ENCODE measurements at regions not wholly inside any gene's neighbourhood (a gene's known extent, or its start where the extent isn't known, plus 50 kb on each side); places are given as distances from the start of the nearest gene placed in this dataset.

DNA sequence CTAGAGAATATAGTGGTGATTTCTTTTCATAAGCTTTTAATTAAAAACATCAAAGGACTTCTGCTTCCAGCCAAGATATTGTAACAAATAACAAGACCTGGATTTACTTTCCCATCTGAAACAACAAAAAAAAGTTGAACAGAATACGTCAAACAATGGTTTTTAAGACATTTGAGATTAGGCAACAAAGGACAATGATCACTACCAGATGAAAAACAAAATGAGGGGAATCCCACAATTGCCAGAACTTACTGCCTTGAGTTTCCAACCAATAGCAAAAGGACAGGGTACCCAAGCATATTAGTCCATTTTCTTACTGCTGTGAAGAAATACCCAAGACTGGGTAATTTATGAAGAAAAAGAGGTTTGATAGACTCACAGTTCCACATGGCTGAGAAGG lies 341.4 kb upstream of the INTU start:
- TF ChIP-seq GABPA (IDR thresholded peaks at IDR 0.05 in 1 of 2, conservative IDR thresholded peaks at IDR 0.05 in 1 of 2) = no peak
- no peak for TF ChIP-seq SP1 (IDR thresholded peaks at IDR 0.05)
- TF ChIP-seq, protein P1, sequence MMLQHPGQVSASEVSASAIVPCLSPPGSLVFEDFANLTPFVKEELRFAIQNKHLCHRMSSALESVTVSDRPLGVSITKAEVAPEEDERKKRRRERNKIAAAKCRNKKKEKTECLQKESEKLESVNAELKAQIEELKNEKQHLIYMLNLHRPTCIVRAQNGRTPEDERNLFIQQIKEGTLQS (IDR thresholded peaks at IDR 0.05) = no peak
- TF ChIP-seq YY1 (IDR thresholded peaks at IDR 0.05) = no peak
- TF ChIP-seq HNF4G (IDR thresholded peaks at IDR 0.05) = no peak
- no peak for TF ChIP-seq EGR1 (IDR thresholded peaks at IDR 0.05; ENCODE audit: low read depth in 2 of 2)
- TF ChIP-seq, protein P2, sequence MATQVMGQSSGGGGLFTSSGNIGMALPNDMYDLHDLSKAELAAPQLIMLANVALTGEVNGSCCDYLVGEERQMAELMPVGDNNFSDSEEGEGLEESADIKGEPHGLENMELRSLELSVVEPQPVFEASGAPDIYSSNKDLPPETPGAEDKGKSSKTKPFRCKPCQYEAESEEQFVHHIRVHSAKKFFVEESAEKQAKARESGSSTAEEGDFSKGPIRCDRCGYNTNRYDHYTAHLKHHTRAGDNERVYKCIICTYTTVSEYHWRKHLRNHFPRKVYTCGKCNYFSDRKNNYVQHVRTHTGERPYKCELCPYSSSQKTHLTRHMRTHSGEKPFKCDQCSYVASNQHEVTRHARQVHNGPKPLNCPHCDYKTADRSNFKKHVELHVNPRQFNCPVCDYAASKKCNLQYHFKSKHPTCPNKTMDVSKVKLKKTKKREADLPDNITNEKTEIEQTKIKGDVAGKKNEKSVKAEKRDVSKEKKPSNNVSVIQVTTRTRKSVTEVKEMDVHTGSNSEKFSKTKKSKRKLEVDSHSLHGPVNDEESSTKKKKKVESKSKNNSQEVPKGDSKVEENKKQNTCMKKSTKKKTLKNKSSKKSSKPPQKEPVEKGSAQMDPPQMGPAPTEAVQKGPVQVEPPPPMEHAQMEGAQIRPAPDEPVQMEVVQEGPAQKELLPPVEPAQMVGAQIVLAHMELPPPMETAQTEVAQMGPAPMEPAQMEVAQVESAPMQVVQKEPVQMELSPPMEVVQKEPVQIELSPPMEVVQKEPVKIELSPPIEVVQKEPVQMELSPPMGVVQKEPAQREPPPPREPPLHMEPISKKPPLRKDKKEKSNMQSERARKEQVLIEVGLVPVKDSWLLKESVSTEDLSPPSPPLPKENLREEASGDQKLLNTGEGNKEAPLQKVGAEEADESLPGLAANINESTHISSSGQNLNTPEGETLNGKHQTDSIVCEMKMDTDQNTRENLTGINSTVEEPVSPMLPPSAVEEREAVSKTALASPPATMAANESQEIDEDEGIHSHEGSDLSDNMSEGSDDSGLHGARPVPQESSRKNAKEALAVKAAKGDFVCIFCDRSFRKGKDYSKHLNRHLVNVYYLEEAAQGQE (IDR thresholded peaks at IDR 0.05) = no peak
- TF ChIP-seq FOXA2 (IDR thresholded peaks at IDR 0.05) = no peak
- no peak for TF ChIP-seq JUND (IDR thresholded peaks at IDR 0.05)
- TF ChIP-seq, protein P3, sequence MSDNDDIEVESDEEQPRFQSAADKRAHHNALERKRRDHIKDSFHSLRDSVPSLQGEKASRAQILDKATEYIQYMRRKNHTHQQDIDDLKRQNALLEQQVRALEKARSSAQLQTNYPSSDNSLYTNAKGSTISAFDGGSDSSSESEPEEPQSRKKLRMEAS (IDR thresholded peaks at IDR 0.05) = no peak
- no peak for TF ChIP-seq NR2F2 (IDR thresholded peaks at IDR 0.05)
- TF ChIP-seq FOXA1 (IDR thresholded peaks at IDR 0.05) = no peak
- TF ChIP-seq RAD21 (IDR thresholded peaks at IDR 0.05) = no peak
- TF ChIP-seq RXRA (IDR thresholded peaks at IDR 0.05) = no peak
- no peak for TF ChIP-seq HNF4A (conservative IDR thresholded peaks at IDR 0.05)
- Histone ChIP-seq H3K4me3 (ENCODE audit: low read depth in 1 of 3, low read length in 3 of 3) (no peak overlapping the region), H3K9ac (ENCODE audit: low read depth in 1 of 2, low read length in 2 of 2) (no peak overlapping the region), H3K9me3 (ENCODE audit: control insufficient read depth in 4 of 4, low read length in 3 of 4) (peaks cover 0 to 7% (median 5%) of the 10 kb centered on the region in 4 donors), H3K27me3 (ENCODE audit: control insufficient read depth in 4 of 4, insufficient read depth in 4 of 4, low read length in 3 of 4) (no peaks in the 10 kb centered on the region), H3K4me1 (ENCODE audit: control insufficient read depth in 4 of 4, insufficient read depth in 4 of 4, low read length in 3 of 4) (no peaks in the 10 kb centered on the region), H3K36me3 (ENCODE audit: control insufficient read depth in 4 of 4, insufficient read depth in 3 of 4, low read depth in 1 of 4, low read length in 3 of 4) (no peaks in the 10 kb centered on the region), H3K27ac (ENCODE audit: low read depth in 1 of 2, low read length in 2 of 2) (no peak overlapping the region)
- no peak for DNase-seq (ENCODE audit: low spot score)
- WGBS = 59% methylated on average over 1 of the region's 1 CpG

DNA sequence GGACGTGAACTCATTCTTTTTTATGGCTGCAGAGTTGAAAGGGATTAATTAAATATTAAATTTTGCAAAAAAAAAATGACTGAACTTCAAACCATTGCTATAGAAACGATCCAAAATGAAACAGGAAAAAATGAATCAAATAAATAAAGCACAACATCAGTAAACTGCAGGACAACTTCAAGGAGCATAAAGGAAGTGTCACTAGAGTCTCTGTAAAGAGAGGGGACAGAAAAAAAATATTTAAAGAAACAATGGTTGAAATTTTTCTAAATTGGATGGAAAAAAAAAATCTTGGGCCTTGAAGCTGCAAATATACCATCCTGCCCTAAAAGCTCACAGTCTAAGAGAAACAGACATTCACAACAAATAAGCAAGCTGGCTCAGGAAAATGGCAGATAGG lies 339.3 kb upstream of the INTU start:
- Histone ChIP-seq H3K4me3 (ENCODE audit: low read depth in 1 of 3, low read length in 3 of 3) (no peak overlapping the region), H3K27me3 (ENCODE audit: control insufficient read depth in 4 of 4, insufficient read depth in 4 of 4, low read length in 3 of 4) (no peaks in the 10 kb centered on the region), H3K36me3 (ENCODE audit: control insufficient read depth in 4 of 4, insufficient read depth in 3 of 4, low read depth in 1 of 4, low read length in 3 of 4) (no peaks in the 10 kb centered on the region), H3K4me1 (ENCODE audit: control insufficient read depth in 4 of 4, insufficient read depth in 4 of 4, low read length in 3 of 4) (no peaks in the 10 kb centered on the region), H3K9me3 (ENCODE audit: control insufficient read depth in 4 of 4, low read length in 3 of 4) (peaks cover 0 to 7% (median 5%) of the 10 kb centered on the region in 4 donors), H3K9ac (ENCODE audit: low read depth in 1 of 2, low read length in 2 of 2) (no peak overlapping the region), H3K27ac (ENCODE audit: low read depth in 1 of 2, low read length in 2 of 2) (no peak overlapping the region)
- TF ChIP-seq, protein P4, sequence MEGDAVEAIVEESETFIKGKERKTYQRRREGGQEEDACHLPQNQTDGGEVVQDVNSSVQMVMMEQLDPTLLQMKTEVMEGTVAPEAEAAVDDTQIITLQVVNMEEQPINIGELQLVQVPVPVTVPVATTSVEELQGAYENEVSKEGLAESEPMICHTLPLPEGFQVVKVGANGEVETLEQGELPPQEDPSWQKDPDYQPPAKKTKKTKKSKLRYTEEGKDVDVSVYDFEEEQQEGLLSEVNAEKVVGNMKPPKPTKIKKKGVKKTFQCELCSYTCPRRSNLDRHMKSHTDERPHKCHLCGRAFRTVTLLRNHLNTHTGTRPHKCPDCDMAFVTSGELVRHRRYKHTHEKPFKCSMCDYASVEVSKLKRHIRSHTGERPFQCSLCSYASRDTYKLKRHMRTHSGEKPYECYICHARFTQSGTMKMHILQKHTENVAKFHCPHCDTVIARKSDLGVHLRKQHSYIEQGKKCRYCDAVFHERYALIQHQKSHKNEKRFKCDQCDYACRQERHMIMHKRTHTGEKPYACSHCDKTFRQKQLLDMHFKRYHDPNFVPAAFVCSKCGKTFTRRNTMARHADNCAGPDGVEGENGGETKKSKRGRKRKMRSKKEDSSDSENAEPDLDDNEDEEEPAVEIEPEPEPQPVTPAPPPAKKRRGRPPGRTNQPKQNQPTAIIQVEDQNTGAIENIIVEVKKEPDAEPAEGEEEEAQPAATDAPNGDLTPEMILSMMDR (IDR thresholded peaks at IDR 0.05; ENCODE audit: low read depth, low read length, missing input control) = no peak
- TF ChIP-seq HNF4A (conservative IDR thresholded peaks at IDR 0.05) = no peak
- TF ChIP-seq YY1 (IDR thresholded peaks at IDR 0.05) = no peak
- TF ChIP-seq RAD21 (IDR thresholded peaks at IDR 0.05) = no peak
- DNase-seq (ENCODE audit: low spot score) = no peak
- WGBS = 23% methylated on average over 2 of the region's 2 CpGs
